ENCODE measurements at regions not wholly inside any gene's neighbourhood (a gene's known extent, or its start where the extent isn't known, plus 50 kb on each side); places are given as distances from the start of the nearest gene placed in this dataset.

DNA sequence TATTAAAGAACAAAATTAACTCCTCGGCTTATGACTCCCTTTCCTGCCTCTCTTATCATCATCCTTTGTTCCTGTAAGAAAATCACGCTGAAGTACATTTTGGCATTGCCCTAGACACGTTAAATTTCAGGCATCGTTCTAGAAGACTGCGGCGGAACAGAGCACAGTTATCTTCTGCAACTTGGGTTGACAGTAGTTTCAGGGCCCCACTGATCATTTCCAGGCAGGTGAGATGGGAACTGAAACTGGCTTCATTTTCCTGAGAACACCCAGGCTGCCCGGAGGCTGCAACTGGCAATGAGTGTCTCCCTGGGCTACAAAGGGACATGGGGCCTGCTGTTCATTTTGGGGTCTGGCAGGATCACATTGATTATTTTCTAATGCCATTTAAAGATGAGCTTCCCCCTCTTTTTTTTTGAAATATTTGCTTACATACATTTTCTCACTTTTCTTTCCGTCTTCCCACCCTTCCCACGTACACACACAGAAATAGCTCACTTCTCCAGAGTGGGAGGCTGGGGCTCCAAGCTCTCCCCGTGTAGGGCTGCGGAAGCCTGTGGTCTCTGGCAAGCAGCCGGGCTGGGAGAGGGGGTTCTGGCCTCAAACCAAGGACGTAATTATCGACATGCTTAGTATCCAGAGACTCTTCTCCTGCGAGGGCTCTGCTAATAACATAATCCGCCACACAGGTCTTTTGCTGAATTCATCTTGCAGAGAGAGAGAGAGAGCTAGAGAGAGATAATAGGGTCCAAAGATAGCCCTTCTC, 267.4 kb downstream of the ABHD5 start:
- Histone ChIP-seq H3K4me3 (no peak overlapping the region), H3K9me3 (no peaks in the 10 kb centered on the region), H3K36me3 (no peaks in the 10 kb centered on the region), H3K4me1 (peaks cover 0 to 8% (median 0%) of the 10 kb centered on the region in 9 donors), H3K27me3 (peaks cover 0 to 34% (median 18%) of the 10 kb centered on the region in 7 donors), H3K27ac (no peak overlapping the region)
- 55 to 65% methylated on average over 16 of the region's 16 CpGs for WGBS, 2 donors
- TF ChIP-seq, protein P1, sequence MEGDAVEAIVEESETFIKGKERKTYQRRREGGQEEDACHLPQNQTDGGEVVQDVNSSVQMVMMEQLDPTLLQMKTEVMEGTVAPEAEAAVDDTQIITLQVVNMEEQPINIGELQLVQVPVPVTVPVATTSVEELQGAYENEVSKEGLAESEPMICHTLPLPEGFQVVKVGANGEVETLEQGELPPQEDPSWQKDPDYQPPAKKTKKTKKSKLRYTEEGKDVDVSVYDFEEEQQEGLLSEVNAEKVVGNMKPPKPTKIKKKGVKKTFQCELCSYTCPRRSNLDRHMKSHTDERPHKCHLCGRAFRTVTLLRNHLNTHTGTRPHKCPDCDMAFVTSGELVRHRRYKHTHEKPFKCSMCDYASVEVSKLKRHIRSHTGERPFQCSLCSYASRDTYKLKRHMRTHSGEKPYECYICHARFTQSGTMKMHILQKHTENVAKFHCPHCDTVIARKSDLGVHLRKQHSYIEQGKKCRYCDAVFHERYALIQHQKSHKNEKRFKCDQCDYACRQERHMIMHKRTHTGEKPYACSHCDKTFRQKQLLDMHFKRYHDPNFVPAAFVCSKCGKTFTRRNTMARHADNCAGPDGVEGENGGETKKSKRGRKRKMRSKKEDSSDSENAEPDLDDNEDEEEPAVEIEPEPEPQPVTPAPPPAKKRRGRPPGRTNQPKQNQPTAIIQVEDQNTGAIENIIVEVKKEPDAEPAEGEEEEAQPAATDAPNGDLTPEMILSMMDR (IDR thresholded peaks at IDR 0.05): no peak
- intact Hi-C loops (cut with DNase I): no loop called here
- no peak for DNase-seq
- no peak for ATAC-seq

DNA sequence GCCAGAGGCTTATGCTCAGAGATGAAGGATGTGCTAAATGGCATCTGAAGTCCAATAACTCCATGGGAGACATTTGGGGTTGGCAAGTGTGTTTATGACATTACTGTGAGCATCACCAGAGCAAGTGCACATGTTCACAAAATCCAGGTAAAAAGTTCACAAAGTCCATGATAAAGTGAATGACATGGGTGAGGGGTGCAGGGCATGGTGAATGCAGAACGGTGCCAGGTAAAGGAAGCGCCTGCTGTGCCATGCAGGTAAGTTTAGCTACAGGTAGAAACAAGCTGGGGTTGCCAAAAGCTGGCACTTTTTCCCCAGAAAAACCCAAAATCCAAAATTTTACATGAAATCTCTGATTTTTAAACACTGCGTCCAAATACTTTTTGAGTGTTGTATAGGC, 268.2 kb downstream of the ABHD5 start:
- H3K9me3 ChIP-seq: no peaks in the 10 kb centered on the region
- H3K36me3 ChIP-seq: no peaks in the 10 kb centered on the region
- 88 to 91% methylated on average over 3 of the region's 3 CpGs for WGBS, 2 donors
- ATAC-seq: no peak
- DNase-seq: no peak
- TF ChIP-seq, protein P1 (IDR thresholded peaks at IDR 0.05): no peak
- H3K4me3 ChIP-seq: no peak overlapping the region
- no peak overlapping the region for H3K27ac ChIP-seq
- peaks cover 0 to 34% (median 18%) of the 10 kb centered on the region in 7 donors for H3K27me3 ChIP-seq
- peaks cover 0 to 2% (median 0%) of the 10 kb centered on the region in 9 donors for H3K4me1 ChIP-seq
- intact Hi-C loops (cut with DNase I): no loop called here

DNA sequence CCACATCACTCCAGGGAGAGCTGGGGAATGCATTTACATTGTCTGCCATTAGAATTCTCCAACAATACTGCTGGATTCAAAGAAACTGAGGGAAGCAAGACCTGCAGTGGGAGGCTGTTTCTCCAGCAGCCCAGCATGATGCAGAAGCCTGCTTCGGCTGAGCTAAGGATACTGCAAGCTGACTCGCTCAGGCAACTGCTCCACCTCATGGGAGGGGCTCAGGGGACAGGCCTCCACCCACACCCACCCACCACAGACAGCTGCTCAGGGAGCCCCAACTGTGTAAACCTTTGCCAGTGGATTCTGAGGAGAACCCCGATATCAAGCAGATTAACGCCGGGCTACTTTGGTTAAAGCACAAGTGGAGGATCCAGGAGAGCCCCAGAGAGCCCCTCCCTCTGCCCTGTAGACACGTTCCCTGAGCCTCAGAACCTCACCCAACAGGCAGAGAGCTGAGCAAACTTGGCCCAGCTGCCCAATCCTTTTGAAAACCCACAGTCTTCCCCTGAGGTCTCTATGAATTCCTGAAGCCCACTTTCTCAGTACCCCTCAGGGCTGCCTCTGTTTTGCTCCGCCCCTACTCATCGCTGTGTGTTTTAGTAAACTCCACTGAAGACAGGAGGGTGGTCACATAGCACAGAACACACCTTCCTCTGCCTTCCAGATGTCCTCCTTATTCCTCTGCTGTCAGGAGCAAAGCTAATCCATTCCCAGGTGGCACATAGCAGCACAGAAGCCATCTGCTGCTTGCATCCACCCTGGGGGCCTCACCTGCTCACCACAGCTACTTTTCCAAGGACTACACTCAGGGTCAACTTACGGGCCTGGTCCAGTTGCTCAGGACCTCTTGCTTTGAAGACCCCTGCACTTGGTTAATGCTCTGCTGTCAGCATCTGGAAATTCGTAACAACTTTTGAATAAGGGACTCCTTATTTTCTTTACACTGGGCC, 269.0 kb downstream of the ABHD5 start:
- Histone ChIP-seq H3K4me1 (no peaks in the 10 kb centered on the region), H3K9me3 (no peaks in the 10 kb centered on the region), H3K4me3 (no peak overlapping the region), H3K27ac (no peak overlapping the region), H3K36me3 (no peaks in the 10 kb centered on the region), H3K27me3 (peaks cover 0 to 32% (median 24%) of the 10 kb centered on the region in 7 donors)
- no peak for DNase-seq
- no peak for ATAC-seq
- TF ChIP-seq, protein P1 (IDR thresholded peaks at IDR 0.05): no peak
- intact Hi-C loops (cut with DNase I): no loop called here
- 73 to 77% methylated on average over 10 of the region's 10 CpGs for WGBS, 2 donors

DNA sequence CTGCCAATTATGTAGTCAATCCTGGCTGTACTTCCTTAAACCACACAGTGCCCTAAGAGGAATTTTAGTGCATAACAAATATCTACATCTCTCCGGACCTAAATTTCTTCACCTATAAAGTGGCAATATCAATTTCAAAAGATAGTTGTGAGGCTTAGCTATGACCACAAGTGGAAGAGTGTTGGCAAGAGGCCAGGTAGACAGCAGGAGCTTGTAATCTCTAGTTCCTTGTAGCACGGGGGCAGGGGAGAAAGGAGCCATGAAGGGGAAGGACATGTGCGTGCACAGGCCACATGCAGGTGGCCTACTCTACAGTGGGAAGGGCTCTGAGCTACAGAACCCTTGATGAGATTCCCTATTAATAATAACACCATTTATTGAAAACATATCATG, 269.7 kb downstream of the ABHD5 start:
- DNase-seq: no peak
- WGBS, 2 donors: 29 to 37% methylated on average over 3 of the region's 3 CpGs
- Histone ChIP-seq H3K27me3 (peaks cover 0 to 32% (median 24%) of the 10 kb centered on the region in 7 donors), H3K4me1 (no peaks in the 10 kb centered on the region), H3K27ac (no peak overlapping the region), H3K9me3 (no peaks in the 10 kb centered on the region), H3K36me3 (no peaks in the 10 kb centered on the region), H3K4me3 (no peak overlapping the region)
- no peak for ATAC-seq
- intact Hi-C loops (cut with DNase I): no loop called here
- TF ChIP-seq, protein P1 (IDR thresholded peaks at IDR 0.05): no peak
